HepG2 (cell line): ENCODE measurements at regions not wholly inside any gene's neighbourhood (a gene's known extent, or its start where the extent isn't known, plus 50 kb on each side); places are given as distances from the start of the nearest gene placed in this dataset.

Experiments
- ATAC-seq: fragments of 200-7000 bp; cut with Tn5 transposase; 3 replicates; pipeline ENCODE4 v1.9.1; 2020; ENCODE audit warnings: mild to moderate bottlenecking, moderate library complexity
- BruUV-seq: library from RNA; stranded (reverse); fragments of 400-500 nt; replicated peaks from 2 replicates; lab custom pipeline; 2021; lab: Mats Ljungman, UMichigan
- CTCF ChIA-PET: fragments of 300-600 bp; formaldehyde crosslinking; extraction: SDS; loops from one replicate; lab custom pipeline; 2021; ENCODE audit warnings: low total read pairs, inconsistent platforms, low intra/inter-chr PET ratio; lab: Yijun Ruan, JAX
- POLR2A ChIA-PET: fragments of 350-600 bp; sonication (Branson Sonifier 250); formaldehyde crosslinking; loops from one replicate; lab custom pipeline; 2020; ENCODE audit warnings: antibody characterized with exemption, inconsistent platforms; lab: Yijun Ruan, JAX
- DNase-seq: peaks from one replicate; pipeline ENCODE4 v3.0.0-alpha.2; 2015; ENCODE audit warnings: low spot score
- FAIRE-seq: peaks from 3 replicates; lab custom pipeline; 2011; peaks lifted over from hg19 to GRCh38; lab: Jason Lieb, UNC
- H2AFZ ChIP-seq: one replicate; pipeline ENCODE4 v1.6.1; 2011; ENCODE audit warnings: low read length, inconsistent platforms
- H3K27ac ChIP-seq: fragments of 300-600 bp; 3 replicates; pipeline ENCODE4 v1.8.0; 2011; ENCODE audit warnings: mixed run types, mild to moderate bottlenecking, mixed read lengths, low read length, inconsistent platforms; ENCODE audit not compliant: insufficient read depth; ENCODE audit errors: extremely low read length
- H3K27me3 ChIP-seq, 2 experiments: fragments of 200-600 bp in 1 of 2; 2 replicates in 1 of 2; 3 replicates in 1 of 2; pipeline versions ENCODE4 v1.6.0 to v1.8.0; 2011; ENCODE audit warnings: low read length in 2 of 2, mild to moderate bottlenecking in 2 of 2, moderate library complexity in 2 of 2, inconsistent platforms in 1 of 2; ENCODE audit not compliant: insufficient read depth in 2 of 2, control insufficient read depth in 1 of 2
- H3K36me3 ChIP-seq, 2 experiments: fragments of 200-600 bp in 1 of 2; replicated peaks in 1 of 2; 2 replicates in 1 of 2; 3 replicates in 1 of 2; pipeline versions ENCODE4 v1.5.1 to v1.8.0; 2011; ENCODE audit warnings: low read length in 2 of 2, inconsistent platforms in 1 of 2; ENCODE audit not compliant: insufficient read depth in 2 of 2, control insufficient read depth in 1 of 2
- H3K4me1 ChIP-seq: 2 replicates; pipeline ENCODE4 v1.5.1; 2012; ENCODE audit warnings: low read length, inconsistent platforms; ENCODE audit not compliant: insufficient read depth
- H3K4me2 ChIP-seq: 2 replicates; pipeline ENCODE4 v1.6.0; 2011; ENCODE audit warnings: low read depth, low read length, inconsistent platforms
- H3K4me3 ChIP-seq, 3 experiments: fragments of 200-600 bp in 1 of 3; sonication (generic), shearing (Covaris generic) in 1 of 3; replicated peaks in 1 of 3; 2 replicates each; pipeline ENCODE4 v1.5.1; 2011 to 2016; ENCODE audit warnings: low read length in 3 of 3, inconsistent platforms in 2 of 3, low read depth in 2 of 3, mild to moderate bottlenecking in 2 of 3, control low read depth in 1 of 3, mixed read lengths in 1 of 3; ENCODE audit not compliant: insufficient read depth in 1 of 3
- H3K79me2 ChIP-seq: one replicate; pipeline ENCODE4 v1.6.1; 2011; ENCODE audit warnings: low read length, inconsistent platforms; ENCODE audit not compliant: insufficient read depth
- H3K9ac ChIP-seq: 2 replicates; pipeline ENCODE4 v1.6.0; 2011; ENCODE audit warnings: mild to moderate bottlenecking, low read depth, low read length, inconsistent platforms; ENCODE audit not compliant: insufficient read depth
- H3K9me3 ChIP-seq: 2 replicates; pipeline ENCODE4 v1.5.1; 2012; ENCODE audit warnings: mild to moderate bottlenecking, low read length
- H4K20me1 ChIP-seq: 2 replicates; pipeline ENCODE4 v1.6.0; 2011; ENCODE audit warnings: inconsistent platforms, mild to moderate bottlenecking, low read length, moderate library complexity; ENCODE audit not compliant: insufficient read depth
- ELK4 ChIP-seq: sonication (generic); formaldehyde crosslinking; IDR thresholded peaks from 2 replicates; pipeline ENCODE4 v1.9.0; 2021; ENCODE audit warnings: missing genetic modification reagents, borderline replicate concordance
- FLYWCH1 ChIP-seq: sonication (generic); formaldehyde crosslinking; IDR thresholded peaks from 2 replicates; pipeline ENCODE4 v1.8.1; 2023; ENCODE audit warnings: mild to moderate bottlenecking, missing genetic modification reagents
- GRHL1 ChIP-seq: sonication (generic); formaldehyde crosslinking; conservative IDR thresholded peaks from 2 replicates; pipeline ENCODE4 v1.8.0; 2022; ENCODE audit warnings: missing genetic modification reagents
- MTA1 ChIP-seq: sonication (generic); formaldehyde crosslinking; IDR thresholded peaks from 2 replicates; pipeline ENCODE4 v1.4.0; 2020; ENCODE audit warnings: missing genetic modification reagents, mild to moderate bottlenecking, borderline replicate concordance
- NFRKB ChIP-seq: fragments of 450-650 bp; IDR thresholded peaks from 2 replicates; pipeline ENCODE4 v1.6.1; 2017
- PAF1 ChIP-seq: IDR thresholded peaks from 2 replicates; pipeline ENCODE4 v1.6.1; 2016; ENCODE audit warnings: missing genetic modification reagents, missing compliant biosample characterization
- PHF20 ChIP-seq: sonication (generic); formaldehyde crosslinking; IDR thresholded peaks from 2 replicates; pipeline ENCODE4 v1.5.0; 2020; ENCODE audit warnings: mild to moderate bottlenecking, missing genetic modification reagents
- PLRG1 ChIP-seq: fragments of 450-650 bp; conservative IDR thresholded peaks from 2 replicates; pipeline ENCODE4 v1.6.1; 2016
- PRDM10 ChIP-seq: sonication (generic); formaldehyde crosslinking; IDR thresholded peaks from 2 replicates; pipeline ENCODE4 v1.4.0; 2020; ENCODE audit warnings: low read depth, missing genetic modification reagents
- SAP130 ChIP-seq: IDR thresholded peaks from 2 replicates; pipeline ENCODE4 v1.6.1; 2016; ENCODE audit warnings: low read depth
- TARDBP ChIP-seq: sonication (generic); formaldehyde crosslinking; IDR thresholded peaks from 2 replicates; pipeline ENCODE4 v1.8.0; 2022; ENCODE audit warnings: mild to moderate bottlenecking, missing genetic modification reagents
- TCF7L2 ChIP-seq: IDR thresholded peaks from 2 replicates; pipeline ENCODE4 v1.6.1; 2011; ENCODE audit warnings: mild to moderate bottlenecking, low read depth, low read length, moderate library complexity
- TMF1 ChIP-seq: sonication (generic); formaldehyde crosslinking; IDR thresholded peaks from 2 replicates; pipeline ENCODE4 v1.8.1; 2022; ENCODE audit warnings: low read depth, missing genetic modification reagents
- TOPORS ChIP-seq: sonication (generic); formaldehyde crosslinking; IDR thresholded peaks from 2 replicates; pipeline ENCODE4 v1.8.0; 2023; ENCODE audit warnings: mild to moderate bottlenecking, missing genetic modification reagents
- ZNF10 ChIP-seq: sonication (generic); formaldehyde crosslinking; IDR thresholded peaks from 2 replicates; pipeline ENCODE4 v1.4.0; 2020; ENCODE audit warnings: mild to moderate bottlenecking, low read depth, missing genetic modification reagents, borderline replicate concordance
- ZNF18 ChIP-seq: sonication (generic); formaldehyde crosslinking; IDR thresholded peaks from 2 replicates; pipeline ENCODE4 v1.8.0; 2022; ENCODE audit warnings: mild to moderate bottlenecking, missing genetic modification reagents; ENCODE audit not compliant: insufficient replicate concordance
- ZNF383 ChIP-seq: sonication (generic); formaldehyde crosslinking; IDR thresholded peaks from 2 replicates; pipeline ENCODE4 v1.4.0; 2020; ENCODE audit warnings: missing genetic modification reagents, mild to moderate bottlenecking, borderline replicate concordance
- ZNF670 ChIP-seq: sonication (generic); formaldehyde crosslinking; IDR thresholded peaks from 2 replicates; pipeline ENCODE4 v1.8.0; 2022; ENCODE audit warnings: mild to moderate bottlenecking, missing genetic modification reagents, borderline replicate concordance
- ZNF776 ChIP-seq: sonication (generic); formaldehyde crosslinking; IDR thresholded peaks from 2 replicates; pipeline ENCODE4 v1.4.0; 2020; ENCODE audit warnings: mild to moderate bottlenecking, missing genetic modification reagents
- WGBS: methylation state at CpG from one replicate; pipeline ENCODE4 v1.1.6; 2017; ENCODE audit warnings: low lambda C conversion rate; 5-methylcytosine and 5-hydroxymethylcytosine counted together
- in situ Hi-C: cut with HindIII; loops from 2 replicates; pipeline ENCODE4 v1.10.0; 2017; ENCODE audit warnings: low pct_unique_long_range_greater_than_20kb; ENCODE audit not compliant: extremely low pct_ligation_motif_present
- intact Hi-C: fragments of 100-400 bp; cut with micrococcal nuclease; formaldehyde crosslinking; loops from one replicate; pipeline ENCODE4 v1.10.0; 2022; ENCODE audit not compliant: unreplicated experiment

GRCh38 chr9:79259858-79260257 lies 311.9 kb upstream of the TLE4 start:
- FAIRE-seq, result no peak
- no peak for DNase-seq
- Histone ChIP-seq H3K79me2 (no peaks in the 10 kb centered on the region), H3K9ac (no peak overlapping the region), H3K27ac (no peak overlapping the region), H2AFZ (no peak overlapping the region), H4K20me1 (no peaks in the 10 kb centered on the region), H3K4me2 (no peak overlapping the region), H3K9me3 (no peaks in the 10 kb centered on the region), H3K4me3 (no peak overlapping the region), H3K27me3 (peaks cover 2 to 6% of the 10 kb centered on the region in 2 experiments; a peak in 2 of 5 replicates), H3K4me1 (no peaks in the 10 kb centered on the region), H3K36me3 (no peaks in the 10 kb centered on the region)
- no peak for ATAC-seq
- BruUV-seq, result no TSS peak
- intact Hi-C loops, result no loop called here
- in situ Hi-C loops, result no loop called here
- 3% methylated on average over 4 of the region's 4 CpGs for WGBS
- CTCF ChIA-PET, result no interaction called here
- POLR2A ChIA-PET, result no interaction called here
- TF ChIP-seq TARDBP (CRISPR knock-in tag) (no peak), PAF1 (CRISPR knock-in tag) (no peak), TCF7L2 (no peak), PHF20 (CRISPR knock-in tag) (no peak), PRDM10 (CRISPR knock-in tag) (no peak), MTA1 (CRISPR knock-in tag) (no peak), ZNF10 (CRISPR knock-in tag) (no peak), ZNF383 (CRISPR knock-in tag) (no peak), TMF1 (CRISPR knock-in tag) (no peak), PLRG1 (no peak), SAP130 (CRISPR knock-in tag) (no peak), ZNF18 (no peak), GRHL1 (CRISPR knock-in tag) (no peak), NFRKB (no peak), ELK4 (CRISPR knock-in tag) (no peak), TOPORS (CRISPR knock-in tag) (no peak), ZNF776 (CRISPR knock-in tag) (no peak), FLYWCH1 (CRISPR knock-in tag) (no peak), ZNF670 (no peak)
